Left lung (tissue), 4 donors: ENCODE measurements at regions not wholly inside any gene's neighbourhood (a gene's known extent, or its start where the extent isn't known, plus 50 kb on each side); places are given as distances from the start of the nearest gene placed in this dataset.

Source experiments
- ATAC-seq: fragments of 200-7000 bp; cut with Tn5 transposase; one replicate; pipeline ENCODE4 v1.9.1; 2020; ENCODE audit warnings: moderate library complexity
- DNase-seq, 4 donors: peaks; one replicate each; pipeline ENCODE4 v3.0.0-alpha.2; 2013 to 2020
- H3K27ac ChIP-seq, 2 donors: fragments of 200-600 bp; sonication (generic) in 1 of 2; one replicate each; pipeline versions ENCODE4 v1.5.0 to v1.8.0; 2020 to 2021
- H3K27me3 ChIP-seq, 2 donors: fragments of 200-600 bp; sonication (generic) in 1 of 2; one replicate each; pipeline versions ENCODE4 v1.5.0 to v1.8.0; 2020 to 2021
- H3K36me3 ChIP-seq, 2 donors: fragments of 200-600 bp; sonication (generic) in 1 of 2; one replicate each; pipeline versions ENCODE4 v1.5.0 to v1.8.0; 2020 to 2021
- H3K4me1 ChIP-seq, 2 donors: fragments of 200-600 bp; one replicate each; pipeline ENCODE4 v1.8.0; 2021
- H3K4me3 ChIP-seq, 2 donors: fragments of 200-600 bp; sonication (generic) in 1 of 2; one replicate each; pipeline versions ENCODE4 v1.5.0 to v1.8.0; 2020 to 2021; ENCODE audit warnings: mild to moderate bottlenecking in 1 of 2
- H3K9me3 ChIP-seq, 2 donors: fragments of 200-600 bp; sonication (generic) in 1 of 2; one replicate each; pipeline versions ENCODE4 v1.5.0 to v1.8.0; 2020 to 2021
- intact Hi-C, 2 donors: fragments of 100-400 bp; cut with DNase I; formaldehyde crosslinking; loops; one replicate each; pipeline versions ENCODE4 v1.11.2 to v1.14.2; 2022
- TF ChIP-seq, protein P1 (sequence below), 2 donors: fragments of 200-600 bp; sonication (generic) in 1 of 2; IDR thresholded peaks; one replicate each; pipeline versions ENCODE4 v1.5.0 to v1.8.0; 2021; ENCODE audit warnings: antibody characterized with exemption in 2 of 2
- donor health status: DM: no; HTN: yes; CAD: no.
- donor health status: DM: no; HTN: no; CAD: no.

DNA sequence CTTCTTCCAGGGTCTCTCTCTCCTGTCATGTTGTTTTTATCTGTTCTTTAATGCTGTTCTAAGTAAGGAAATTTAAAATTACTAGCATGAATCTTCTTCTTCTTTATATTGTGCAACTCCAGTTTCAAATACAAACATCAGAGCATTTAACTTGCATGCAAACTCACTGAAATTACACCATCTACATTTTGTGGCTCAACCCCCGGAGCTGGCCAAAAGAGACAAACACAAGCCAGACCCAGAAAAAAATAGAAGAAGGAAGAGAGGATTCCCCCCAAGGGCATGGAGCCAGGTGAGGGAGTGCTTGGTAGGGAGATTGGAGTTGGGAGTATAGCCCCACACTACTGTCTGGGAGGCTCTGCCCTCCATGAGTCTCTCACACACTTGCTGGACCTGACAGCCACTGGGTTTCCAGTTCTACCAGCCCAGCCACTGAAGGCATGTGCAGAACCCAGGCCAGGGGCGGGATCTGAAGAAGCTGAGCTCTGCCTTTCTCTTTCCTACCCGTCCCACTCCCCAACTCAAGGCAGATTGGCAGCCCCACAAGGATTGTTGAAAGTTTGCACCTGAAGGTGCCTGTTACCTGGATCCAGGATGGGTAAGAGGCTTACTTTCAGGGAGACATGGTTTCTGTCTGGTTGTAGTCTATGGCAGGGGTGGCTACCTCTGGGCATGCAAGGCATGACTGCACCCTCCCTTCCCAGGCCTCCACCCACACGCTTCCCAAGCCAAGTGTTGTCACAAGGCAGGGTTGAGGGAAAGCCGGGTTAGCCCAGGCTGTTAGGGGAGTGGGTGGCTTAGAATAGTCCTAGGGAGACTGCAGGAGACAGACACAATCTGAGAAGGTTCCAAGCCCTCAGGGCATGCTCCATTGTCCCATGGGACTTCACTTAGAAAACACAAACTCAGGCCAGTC is 297.2 kb downstream of the TGFB2 start:
- DNase-seq (peak in 2 of 4 donors; percentile 18 to 28), ATAC-seq (no peak)
- Histone ChIP-seq H3K4me1 (no peaks in the 10 kb centered on the region), H3K4me3 (no peak overlapping the region), H3K9me3 (no peaks in the 10 kb centered on the region), H3K27me3 (no peaks in the 10 kb centered on the region), H3K36me3 (no peaks in the 10 kb centered on the region), H3K27ac (no peak overlapping the region)
- intact Hi-C loops = no loop called here
- TF ChIP-seq, protein P1, sequence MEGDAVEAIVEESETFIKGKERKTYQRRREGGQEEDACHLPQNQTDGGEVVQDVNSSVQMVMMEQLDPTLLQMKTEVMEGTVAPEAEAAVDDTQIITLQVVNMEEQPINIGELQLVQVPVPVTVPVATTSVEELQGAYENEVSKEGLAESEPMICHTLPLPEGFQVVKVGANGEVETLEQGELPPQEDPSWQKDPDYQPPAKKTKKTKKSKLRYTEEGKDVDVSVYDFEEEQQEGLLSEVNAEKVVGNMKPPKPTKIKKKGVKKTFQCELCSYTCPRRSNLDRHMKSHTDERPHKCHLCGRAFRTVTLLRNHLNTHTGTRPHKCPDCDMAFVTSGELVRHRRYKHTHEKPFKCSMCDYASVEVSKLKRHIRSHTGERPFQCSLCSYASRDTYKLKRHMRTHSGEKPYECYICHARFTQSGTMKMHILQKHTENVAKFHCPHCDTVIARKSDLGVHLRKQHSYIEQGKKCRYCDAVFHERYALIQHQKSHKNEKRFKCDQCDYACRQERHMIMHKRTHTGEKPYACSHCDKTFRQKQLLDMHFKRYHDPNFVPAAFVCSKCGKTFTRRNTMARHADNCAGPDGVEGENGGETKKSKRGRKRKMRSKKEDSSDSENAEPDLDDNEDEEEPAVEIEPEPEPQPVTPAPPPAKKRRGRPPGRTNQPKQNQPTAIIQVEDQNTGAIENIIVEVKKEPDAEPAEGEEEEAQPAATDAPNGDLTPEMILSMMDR (IDR thresholded peaks at IDR 0.05) = no peak

DNA sequence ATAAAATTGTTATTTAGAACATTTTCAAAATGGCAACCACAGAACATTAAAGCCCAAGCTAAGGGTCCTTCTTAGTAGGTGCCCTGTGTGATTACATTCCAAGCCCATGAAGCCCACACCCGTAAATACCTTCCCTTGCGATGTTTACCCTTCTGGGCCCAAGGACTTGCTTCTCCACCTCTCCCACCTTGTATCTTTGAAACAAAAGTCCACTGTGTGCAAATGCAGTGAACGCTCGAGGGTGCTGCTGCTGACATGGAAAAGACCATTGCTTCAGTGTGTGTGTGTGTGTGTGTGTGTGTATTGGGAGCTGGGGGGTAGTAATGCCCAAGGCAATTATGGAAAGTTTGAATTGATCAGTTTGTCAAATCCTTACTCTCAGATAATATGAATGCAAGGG is 298.1 kb downstream of the TGFB2 start:
- Histone ChIP-seq H3K27me3 (no peaks in the 10 kb centered on the region), H3K4me3 (no peak overlapping the region), H3K27ac (no peak overlapping the region), H3K36me3 (no peaks in the 10 kb centered on the region), H3K4me1 (no peaks in the 10 kb centered on the region), H3K9me3 (no peaks in the 10 kb centered on the region)
- TF ChIP-seq, protein P1 (IDR thresholded peaks at IDR 0.05) = no peak
- DNase-seq (no peak), ATAC-seq (no peak)
- intact Hi-C loops = no loop called here

DNA sequence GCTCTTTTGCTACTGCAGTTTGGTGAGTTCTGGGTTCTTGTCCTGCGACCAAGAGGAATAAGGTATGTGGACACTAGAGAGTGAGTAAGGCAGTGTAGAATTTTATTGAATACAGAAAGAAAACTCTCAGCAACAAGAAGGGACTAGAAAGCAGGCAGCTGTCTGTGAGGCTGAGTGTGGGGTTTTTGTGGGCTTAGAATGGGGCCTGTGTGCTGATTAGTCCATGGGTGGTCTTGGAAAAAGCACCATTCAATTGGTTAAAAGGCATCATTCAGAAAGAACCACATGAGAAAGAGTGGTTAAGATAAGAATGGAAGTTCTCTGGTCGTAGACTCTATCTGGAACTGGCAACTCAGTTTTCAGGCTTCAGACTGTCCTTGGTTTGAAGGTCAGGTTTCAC is 298.8 kb downstream of the TGFB2 start:
- Histone ChIP-seq H3K9me3 (no peaks in the 10 kb centered on the region), H3K27ac (no peak overlapping the region), H3K36me3 (no peaks in the 10 kb centered on the region), H3K27me3 (no peaks in the 10 kb centered on the region), H3K4me1 (no peaks in the 10 kb centered on the region), H3K4me3 (no peak overlapping the region)
- TF ChIP-seq, protein P1 (IDR thresholded peaks at IDR 0.05) = no peak
- DNase-seq = no peak
- ATAC-seq = no peak
- intact Hi-C loops = no loop called here

DNA sequence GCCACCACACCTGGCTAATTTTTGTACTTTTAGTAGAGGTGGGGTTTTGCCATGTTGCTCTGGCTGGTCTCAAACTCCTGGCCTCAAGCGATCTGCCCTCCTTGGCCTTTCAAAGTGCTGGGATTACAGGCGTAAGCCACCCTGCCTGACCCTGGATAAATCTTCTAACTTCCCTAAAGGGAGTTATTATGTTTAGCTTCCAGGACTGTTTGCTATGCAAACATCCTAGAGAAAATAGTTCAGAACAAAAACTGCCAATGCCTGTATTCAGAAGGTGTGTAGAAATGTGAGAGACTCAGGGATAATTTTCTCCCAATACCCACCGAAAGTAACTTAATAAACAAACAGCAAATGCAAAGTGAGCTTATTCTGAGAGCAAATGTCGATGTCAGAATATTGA is 301.2 kb downstream of the TGFB2 start:
- TF ChIP-seq, protein P1 (IDR thresholded peaks at IDR 0.05) = no peak
- Histone ChIP-seq H3K4me1 (no peaks in the 10 kb centered on the region), H3K4me3 (no peak overlapping the region), H3K9me3 (no peaks in the 10 kb centered on the region), H3K27ac (no peak overlapping the region), H3K27me3 (no peaks in the 10 kb centered on the region), H3K36me3 (no peaks in the 10 kb centered on the region)
- intact Hi-C loops = no loop called here
- DNase-seq (no peak), ATAC-seq (peak; percentile 17)

DNA sequence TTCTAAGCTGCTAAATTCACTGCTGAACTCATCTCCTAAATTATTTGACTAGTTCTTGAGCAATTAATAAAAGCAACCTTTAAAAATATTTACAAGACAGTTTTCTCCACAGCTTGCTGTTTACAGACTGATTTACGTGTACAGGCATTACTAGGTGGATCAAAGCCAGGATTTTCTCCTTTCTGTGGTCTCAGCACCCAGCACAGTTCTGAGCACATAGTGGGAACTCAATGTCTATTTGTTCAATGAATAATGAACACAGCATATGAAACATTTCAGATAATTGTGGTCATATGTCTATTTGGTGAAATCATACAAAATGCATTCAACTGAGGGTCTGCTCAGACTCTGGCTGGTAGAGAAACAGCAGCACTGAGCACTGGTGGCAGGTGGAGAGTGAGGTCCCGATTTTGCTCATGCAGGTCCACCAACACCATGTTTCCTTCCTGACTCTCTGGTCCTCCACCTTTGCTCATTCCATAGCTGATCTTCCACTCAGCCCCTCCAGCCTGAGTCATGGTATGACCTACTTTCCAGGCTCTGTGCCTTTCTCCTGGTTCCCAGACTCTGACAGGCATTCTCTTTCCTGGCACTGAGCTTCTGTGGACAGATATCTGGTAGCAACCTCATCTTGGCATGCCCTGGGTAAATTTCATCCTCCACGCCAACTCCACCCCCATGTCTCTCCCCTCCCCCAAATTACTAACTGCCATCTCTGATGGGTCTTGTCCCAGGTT is 311.3 kb downstream of the TGFB2 start:
- Histone ChIP-seq H3K9me3 (no peaks in the 10 kb centered on the region), H3K27me3 (no peaks in the 10 kb centered on the region), H3K27ac (no peak overlapping the region), H3K4me3 (no peak overlapping the region), H3K4me1 (peaks cover 0 to 5% of the 10 kb centered on the region in 2 donors), H3K36me3 (no peaks in the 10 kb centered on the region)
- intact Hi-C loops = no loop called here
- TF ChIP-seq, protein P1 (IDR thresholded peaks at IDR 0.05) = no peak
- DNase-seq (no peak), ATAC-seq (no peak)
